H1 (cell line): ENCODE measurements at regions not wholly inside any gene's neighbourhood (a gene's known extent, or its start where the extent isn't known, plus 50 kb on each side); places are given as distances from the start of the nearest gene placed in this dataset.

Experiments
- CTCF ChIA-PET: fragments of 300-600 bp; sonication (Branson Sonifier 250); formaldehyde crosslinking; loops from one replicate; lab custom pipeline; 2021; ENCODE audit not compliant: partially characterized antibody; lab: Charles Lee
- POLR2A ChIA-PET: fragments of 300-600 bp; sonication (Branson Sonifier 250); formaldehyde crosslinking; loops from one replicate; lab custom pipeline; 2021; ENCODE audit warnings: inconsistent platforms; ENCODE audit not compliant: partially characterized antibody; lab: Charles Lee
- DNase-seq, 2 experiments: peaks; one replicate each; pipeline versions ENCODE4 v3.0.0 to v3.0.0-alpha.2; 2010 to 2022; ENCODE audit warnings: low spot score in 2 of 2, low read depth in 1 of 2, mixed read lengths in 1 of 2
- FAIRE-seq: peaks from 2 replicates; lab custom pipeline; 2011; peaks lifted over from hg19 to GRCh38; lab: Jason Lieb, UNC
- H2AFZ ChIP-seq: 2 replicates; pipeline ENCODE4 v1.8.1; 2012; ENCODE audit warnings: low read length, inconsistent platforms
- H2AK5ac ChIP-seq: 2 replicates; pipeline ENCODE4 v1.6.1; 2013; ENCODE audit warnings: low read depth, low read length
- H2BK120ac ChIP-seq: replicated peaks from 2 replicates; pipeline ENCODE3; 2013; ENCODE audit warnings: low read depth, low read length, inconsistent platforms
- H2BK12ac ChIP-seq: 2 replicates; pipeline ENCODE4 v1.6.1; 2013; ENCODE audit warnings: low read depth, low read length
- H2BK15ac ChIP-seq: 2 replicates; pipeline ENCODE4 v1.6.1; 2013; ENCODE audit warnings: low read length
- H2BK20ac ChIP-seq: 2 replicates; pipeline ENCODE4 v1.6.1; 2013; ENCODE audit warnings: low read length
- H2BK5ac ChIP-seq: 2 replicates; pipeline ENCODE4 v1.6.1; 2013; ENCODE audit warnings: low read depth, low read length
- H3K14ac ChIP-seq: 2 replicates; pipeline ENCODE4 v1.6.1; 2013; ENCODE audit warnings: inconsistent platforms; ENCODE audit not compliant: insufficient read length
- H3K18ac ChIP-seq: 2 replicates; pipeline ENCODE4 v1.6.1; 2013; ENCODE audit warnings: low read length; ENCODE audit errors: extremely low read depth
- H3K23ac ChIP-seq: 2 replicates; pipeline ENCODE4 v1.6.1; 2013; ENCODE audit warnings: inconsistent platforms; ENCODE audit not compliant: insufficient read length
- H3K23me2 ChIP-seq: 2 replicates; pipeline ENCODE4 v1.6.1; 2013; ENCODE audit warnings: low read depth, low read length
- H3K27ac ChIP-seq: 2 replicates; pipeline ENCODE4 v1.6.1; 2011; ENCODE audit warnings: low read depth, low read length, inconsistent platforms
- H3K27me3 ChIP-seq, 4 experiments: replicated peaks in 1 of 4; 1 replicate in 1 of 4; 2 replicates in 3 of 4; pipeline versions ENCODE4 v1.6.1 to v1.8.1; 2011 to 2013; ENCODE audit warnings: low read length in 3 of 4, mild to moderate bottlenecking in 3 of 4, inconsistent platforms in 2 of 4, mixed read lengths in 2 of 4, moderate library complexity in 1 of 4; ENCODE audit not compliant: control insufficient read depth in 3 of 4, insufficient read depth in 3 of 4; ENCODE audit errors: extremely low read depth in 1 of 4
- H3K36me3 ChIP-seq, 4 experiments: 2 replicates each; pipeline versions ENCODE4 v1.6.1 to v1.8.1; 2011 to 2013; ENCODE audit warnings: mild to moderate bottlenecking in 4 of 4, low read length in 3 of 4, moderate library complexity in 2 of 4, control low read depth in 1 of 4, inconsistent platforms in 1 of 4; ENCODE audit not compliant: insufficient read depth in 4 of 4, control insufficient read depth in 2 of 4
- H3K4ac ChIP-seq: replicated peaks from 2 replicates; pipeline ENCODE3; 2013; ENCODE audit warnings: low read length, low read depth, mixed read lengths, inconsistent platforms; ENCODE audit not compliant: insufficient read length
- H3K4me1 ChIP-seq, 4 experiments: replicated peaks in 1 of 4; 1 replicate in 1 of 4; 2 replicates in 3 of 4; pipeline versions ENCODE4 v1.6.1 to v1.8.1; 2011 to 2013; ENCODE audit warnings: low read length in 3 of 4, inconsistent platforms in 2 of 4, mixed read lengths in 1 of 4; ENCODE audit not compliant: insufficient read depth in 4 of 4, control insufficient read depth in 3 of 4
- H3K4me2 ChIP-seq, 2 experiments: 2 replicates each; pipeline versions ENCODE4 v1.6.1 to v1.8.1; 2011 to 2013; ENCODE audit warnings: low read depth in 2 of 2, low read length in 2 of 2, control low read depth in 1 of 2, inconsistent platforms in 1 of 2, mild to moderate bottlenecking in 1 of 2; ENCODE audit not compliant: insufficient read depth in 1 of 2
- H3K4me3 ChIP-seq, 4 experiments: fragments of 200-600, 300-600 bp in 1 of 4; sonication (generic), shearing (Covaris generic), sonication (Bioruptor Twin) in 1 of 4; 2 replicates each; pipeline versions ENCODE4 v1.5.1 to v1.8.1; 2011 to 2016; ENCODE audit warnings: low read length in 4 of 4, low read depth in 3 of 4, control low read depth in 2 of 4, inconsistent platforms in 2 of 4, mild to moderate bottlenecking in 2 of 4, mixed read lengths in 1 of 4, moderate library complexity in 1 of 4; ENCODE audit not compliant: insufficient read depth in 2 of 4; ENCODE audit errors: extremely low read depth in 1 of 4
- H3K56ac ChIP-seq: replicated peaks from 2 replicates; pipeline ENCODE3; 2013; ENCODE audit warnings: low read depth, mild to moderate bottlenecking, mixed read lengths, low read length, inconsistent platforms; ENCODE audit not compliant: insufficient read length
- H3K79me1 ChIP-seq: 2 replicates; pipeline ENCODE4 v1.6.1; 2013; ENCODE audit warnings: low read depth, low read length, control low read depth
- H3K79me2 ChIP-seq, 2 experiments: 2 replicates each; pipeline versions ENCODE4 v1.6.1 to v1.8.1; 2012 to 2013; ENCODE audit warnings: low read length in 2 of 2, mild to moderate bottlenecking in 2 of 2, inconsistent platforms in 1 of 2; ENCODE audit not compliant: insufficient read depth in 2 of 2, control insufficient read depth in 1 of 2
- H3K9ac ChIP-seq, 4 experiments: replicated peaks in 1 of 4; 1 replicate in 1 of 4; 2 replicates in 3 of 4; pipeline versions ENCODE4 v1.6.1 to v1.8.1; 2011 to 2013; ENCODE audit warnings: low read depth in 3 of 4, low read length in 3 of 4, control low read depth in 2 of 4, mild to moderate bottlenecking in 2 of 4, moderate library complexity in 2 of 4, inconsistent platforms in 1 of 4; ENCODE audit errors: extremely low read depth in 1 of 4
- H3K9me3 ChIP-seq, 2 experiments: 2 replicates each; pipeline versions ENCODE4 v1.6.1 to v1.8.1; 2012 to 2013; ENCODE audit warnings: mild to moderate bottlenecking in 2 of 2, moderate library complexity in 2 of 2, control low read depth in 1 of 2, inconsistent platforms in 1 of 2, low read depth in 1 of 2, low read length in 1 of 2, mixed read lengths in 1 of 2; ENCODE audit not compliant: insufficient read depth in 2 of 2
- H4K20me1 ChIP-seq, 2 experiments: replicated peaks in 1 of 2; 2 replicates each; pipeline versions ENCODE3 to v1.8.1; 2011 to 2013; ENCODE audit warnings: inconsistent platforms in 2 of 2, low read length in 2 of 2, mild to moderate bottlenecking in 1 of 2; ENCODE audit not compliant: insufficient read depth in 2 of 2, control insufficient read depth in 1 of 2
- H4K5ac ChIP-seq: 2 replicates; pipeline ENCODE4 v1.6.1; 2013; ENCODE audit warnings: low read length, low read depth, mixed read lengths, inconsistent platforms; ENCODE audit not compliant: insufficient read length
- H4K8ac ChIP-seq: 2 replicates; pipeline ENCODE4 v1.8.0; 2013; ENCODE audit warnings: mild to moderate bottlenecking, moderate library complexity, low read length, inconsistent platforms; ENCODE audit not compliant: insufficient read depth; ENCODE audit errors: extremely low read depth
- H4K91ac ChIP-seq: replicated peaks from 2 replicates; pipeline ENCODE3; 2013; ENCODE audit warnings: low read length, mixed read lengths, inconsistent platforms; ENCODE audit not compliant: insufficient read length
- BCL11A ChIP-seq, 2 experiments: IDR thresholded peaks; one replicate each; pipeline ENCODE4 v1.6.1; 2011; ENCODE audit warnings: low read depth in 2 of 2, low read length in 2 of 2, mild to moderate bottlenecking in 2 of 2
- CREB1 ChIP-seq: IDR thresholded peaks from 2 replicates; pipeline ENCODE4 v1.6.1; 2012; ENCODE audit warnings: inconsistent platforms
- CTBP2 ChIP-seq: IDR thresholded peaks from 2 replicates; pipeline ENCODE4 v1.7.0; 2011; ENCODE audit warnings: borderline replicate concordance, mild to moderate bottlenecking, moderate library complexity, mixed read lengths, low read length; ENCODE audit not compliant: insufficient read depth, insufficient read length
- MAX ChIP-seq: IDR thresholded peaks from 2 replicates; pipeline ENCODE4 v1.6.1; 2012; ENCODE audit warnings: inconsistent platforms
- NRF1 ChIP-seq: IDR thresholded peaks from 2 replicates; pipeline ENCODE4 v1.6.1; 2011; ENCODE audit warnings: mild to moderate bottlenecking, low read depth, low read length, improper control_type of control experiment
- POLR2AphosphoS5 ChIP-seq: IDR thresholded peaks from 2 replicates; pipeline ENCODE4 v1.6.1; 2011; ENCODE audit warnings: low read depth, low read length
- POU5F1 ChIP-seq: IDR thresholded peaks from 2 replicates; pipeline ENCODE4 v1.6.1; 2011; ENCODE audit warnings: low read depth, mild to moderate bottlenecking, low read length, moderate library complexity
- RFX5 ChIP-seq: IDR thresholded peaks from 2 replicates; pipeline ENCODE4 v1.6.1; 2011; ENCODE audit warnings: low read depth, low read length, improper control_type of control experiment, borderline replicate concordance
- SAP30 ChIP-seq: fragments of 300-600 bp; sonication (generic); IDR thresholded peaks from 2 replicates; pipeline ENCODE4 v1.7.1; 2012; ENCODE audit warnings: low read length, moderate library complexity, mild to moderate bottlenecking, inconsistent platforms; ENCODE audit not compliant: insufficient read depth, insufficient replicate concordance
- SIN3A ChIP-seq, 2 experiments: IDR thresholded peaks in 1 of 2; conservative IDR thresholded peaks in 1 of 2; 2 replicates each; pipeline ENCODE4 v1.6.1; 2011 to 2012; ENCODE audit warnings: low read length in 2 of 2, improper control_type of control experiment in 1 of 2, low read depth in 1 of 2, mild to moderate bottlenecking in 1 of 2
- SP4 ChIP-seq: IDR thresholded peaks from 2 replicates; pipeline ENCODE4 v1.6.1; 2012; ENCODE audit warnings: low read length, inconsistent platforms
- TAF1 ChIP-seq: IDR thresholded peaks from 2 replicates; pipeline ENCODE4 v1.6.1; 2011; ENCODE audit warnings: mild to moderate bottlenecking, low read depth, low read length
- USF2 ChIP-seq: IDR thresholded peaks from 2 replicates; pipeline ENCODE4 v1.6.1; 2011; ENCODE audit warnings: low read length, improper control_type of control experiment
- WGBS, 2 experiments: shearing (Covaris generic) in 1 of 2; methylation state at CpG; one replicate each; pipeline versions ENCODE4 v1.1.6 to v1.1.7; 2013 to 2015; ENCODE audit warnings: low lambda C conversion rate in 2 of 2, mixed read lengths in 2 of 2, inconsistent platforms in 1 of 2, low coverage in 1 of 2, missing lambda C conversion rate in 1 of 2; ENCODE audit not compliant: insufficient replicate concordance in 2 of 2, insufficient coverage in 1 of 2, insufficient read length in 1 of 2; ENCODE audit errors: extremely low coverage in 1 of 2, missing lambda C conversion rate in 1 of 2; 5-methylcytosine and 5-hydroxymethylcytosine counted together

- H3K18ac ChIP-seq = no peak overlapping the region
- no peak overlapping the region for H3K14ac ChIP-seq
- ChIA-PET POLR2A (no interaction called here), CTCF (interaction anchor here (0.7 to 1.9 kb wide), 3 partner anchors 20 to 236 kb away, joined by 3 to 8 read pairs (median 3); no protein-coding TSS in a partner anchor)
- H2BK5ac ChIP-seq = no peak overlapping the region
- DNase-seq (peak; percentile 38 to 92), FAIRE-seq (no peak)
- no peak overlapping the region for H2BK12ac ChIP-seq
- 3% methylated on average over 28 of the region's 28 CpGs; no CpG with 5 or more reads in 1 of the 2 experiments for WGBS, 2 experiments
- peak overlapping the region; percentile 58 to 78 (median 72) for H3K4me3 ChIP-seq
- H2BK20ac ChIP-seq = no peak overlapping the region
- H2AFZ ChIP-seq = no peak overlapping the region
- H3K23me2 ChIP-seq = peaks cover 11% of the 10 kb centered on the region
- H4K8ac ChIP-seq = peak overlapping the region; percentile 28
- H3K4me2 ChIP-seq = peak overlapping the region; percentile 94 to 98
- H3K27ac ChIP-seq = no peak overlapping the region
- no peaks in the 10 kb centered on the region for H3K79me1 ChIP-seq
- H3K9ac ChIP-seq = no peak overlapping the region; a peak in 1 of 7 replicates
- H3K9me3 ChIP-seq = no peaks in the 10 kb centered on the region
- H2AK5ac ChIP-seq = no peak overlapping the region
- no peak overlapping the region for H4K5ac ChIP-seq
- H3K27me3 ChIP-seq = no peaks in the 10 kb centered on the region; a peak in 3 of 7 replicates
- no peak overlapping the region for H2BK120ac ChIP-seq
- H4K91ac ChIP-seq = no peak overlapping the region
- H4K20me1 ChIP-seq = no peaks in the 10 kb centered on the region
- H3K4me1 ChIP-seq = peaks cover 0 to 4% (median 0%) of the 10 kb centered on the region in 4 experiments; a peak in 1 of 7 replicates
- H3K23ac ChIP-seq = no peak overlapping the region
- no peak overlapping the region for H3K4ac ChIP-seq
- H3K79me2 ChIP-seq = no peaks in the 10 kb centered on the region
- no peaks in the 10 kb centered on the region for H3K36me3 ChIP-seq
- H2BK15ac ChIP-seq = no peak overlapping the region
- no peak overlapping the region for H3K56ac ChIP-seq
- TF ChIP-seq MAX (0 out of 2 replicates have a peak, but pooled peaks have one; percentile 8), USF2 (no peak), POLR2AphosphoS5 (no peak), SP4 (no peak), RFX5 (no peak), CREB1 (0 out of 2 replicates have a peak, but pooled peaks have one; percentile 17), TAF1 (no peak), CTBP2 (no peak), POU5F1 (no peak), BCL11A (IDR thresholded peaks at IDR 0.05; ENCODE audit: low read depth in 2 of 2, low read length in 2 of 2) (no peak), NRF1 (no peak), SAP30 (no peak), SIN3A (conservative IDR thresholded peaks at IDR 0.05 in 1 of 2, IDR thresholded peaks at IDR 0.05 in 1 of 2; ENCODE audit: low read depth in 1 of 2, low read length in 2 of 2) (peak; percentile 25 to 91; a peak in 1 of 4 replicates)
Measured at GRCh38 chr13:23980160-23980551, 82.9 kb upstream of the C1QTNF9B start.
